ENCODE measurements at regions not wholly inside any gene's neighbourhood (a gene's known extent, or its start where the extent isn't known, plus 50 kb on each side); places are given as distances from the start of the nearest gene placed in this dataset.

GRCh38 chr2:150373374-150373773, 114.1 kb downstream of the RND3 start:
- TF ChIP-seq POLR2AphosphoS5 (IDR thresholded peaks at IDR 0.05) = no peak
- no peak for TF ChIP-seq POLR2A (IDR thresholded peaks at IDR 0.05)
